ENCODE measurements at regions not wholly inside any gene's neighbourhood (a gene's known extent, or its start where the extent isn't known, plus 50 kb on each side); places are given as distances from the start of the nearest gene placed in this dataset.

DNA sequence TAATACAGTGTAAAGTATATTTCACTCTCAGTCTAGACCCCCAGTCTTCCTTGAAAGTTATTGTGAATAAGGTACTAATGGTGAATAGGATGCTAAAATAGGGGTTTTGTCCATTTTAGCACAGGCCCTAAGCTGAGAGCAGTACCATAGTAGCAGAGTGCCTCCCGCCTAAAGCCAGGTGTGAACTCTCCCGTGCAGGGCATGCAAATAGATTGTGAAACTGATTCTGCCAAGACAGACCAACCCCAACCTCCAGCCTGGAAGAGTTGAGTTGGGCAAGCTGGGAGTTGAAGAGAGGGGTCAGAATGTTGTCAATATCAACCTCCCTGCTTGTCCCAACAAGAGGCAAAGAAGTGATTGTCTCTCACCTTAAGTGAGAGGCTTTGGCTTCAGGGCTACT is 97.4 kb upstream of the CYRIA start:
- no peak overlapping the region for H3K4me3 ChIP-seq (ENCODE audit: low read depth, low read length)
- ChIA-PET POLR2A (no interaction called here), CTCF (interaction anchor here (1.0 kb wide), 1 partner anchor 238 kb away, joined by 3 read pairs; no protein-coding TSS in a partner anchor)
- no peak for TF ChIP-seq REPIN1 (tag by site-specific recombination; IDR thresholded peaks at IDR 0.05; ENCODE audit: low read depth)
- TF ChIP-seq, protein P1, sequence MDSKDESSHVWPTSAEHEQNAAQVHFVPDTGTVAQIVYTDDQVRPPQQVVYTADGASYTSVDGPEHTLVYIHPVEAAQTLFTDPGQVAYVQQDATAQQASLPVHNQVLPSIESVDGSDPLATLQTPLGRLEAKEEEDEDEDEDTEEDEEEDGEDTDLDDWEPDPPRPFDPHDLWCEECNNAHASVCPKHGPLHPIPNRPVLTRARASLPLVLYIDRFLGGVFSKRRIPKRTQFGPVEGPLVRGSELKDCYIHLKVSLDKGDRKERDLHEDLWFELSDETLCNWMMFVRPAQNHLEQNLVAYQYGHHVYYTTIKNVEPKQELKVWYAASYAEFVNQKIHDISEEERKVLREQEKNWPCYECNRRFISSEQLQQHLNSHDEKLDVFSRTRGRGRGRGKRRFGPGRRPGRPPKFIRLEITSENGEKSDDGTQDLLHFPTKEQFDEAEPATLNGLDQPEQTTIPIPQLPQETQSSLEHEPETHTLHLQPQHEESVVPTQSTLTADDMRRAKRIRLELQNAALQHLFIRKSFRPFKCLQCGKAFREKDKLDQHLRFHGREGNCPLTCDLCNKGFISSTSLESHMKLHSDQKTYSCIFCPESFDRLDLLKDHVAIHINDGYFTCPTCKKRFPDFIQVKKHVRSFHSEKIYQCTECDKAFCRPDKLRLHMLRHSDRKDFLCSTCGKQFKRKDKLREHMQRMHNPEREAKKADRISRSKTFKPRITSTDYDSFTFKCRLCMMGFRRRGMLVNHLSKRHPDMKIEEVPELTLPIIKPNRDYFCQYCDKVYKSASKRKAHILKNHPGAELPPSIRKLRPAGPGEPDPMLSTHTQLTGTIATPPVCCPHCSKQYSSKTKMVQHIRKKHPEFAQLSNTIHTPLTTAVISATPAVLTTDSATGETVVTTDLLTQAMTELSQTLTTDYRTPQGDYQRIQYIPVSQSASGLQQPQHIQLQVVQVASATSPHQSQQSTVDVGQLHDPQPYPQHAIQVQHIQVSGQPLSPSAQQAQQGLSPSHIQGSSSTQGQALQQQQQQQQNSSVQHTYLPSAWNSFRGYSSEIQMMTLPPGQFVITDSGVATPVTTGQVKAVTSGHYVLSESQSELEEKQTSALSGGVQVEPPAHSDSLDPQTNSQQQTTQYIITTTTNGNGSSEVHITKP (tag by site-specific recombination; IDR thresholded peaks at IDR 0.05), result no peak
- no peak for TF ChIP-seq ZNF416 (tag by site-specific recombination; IDR thresholded peaks at IDR 0.05)
- TF ChIP-seq, protein P2, sequence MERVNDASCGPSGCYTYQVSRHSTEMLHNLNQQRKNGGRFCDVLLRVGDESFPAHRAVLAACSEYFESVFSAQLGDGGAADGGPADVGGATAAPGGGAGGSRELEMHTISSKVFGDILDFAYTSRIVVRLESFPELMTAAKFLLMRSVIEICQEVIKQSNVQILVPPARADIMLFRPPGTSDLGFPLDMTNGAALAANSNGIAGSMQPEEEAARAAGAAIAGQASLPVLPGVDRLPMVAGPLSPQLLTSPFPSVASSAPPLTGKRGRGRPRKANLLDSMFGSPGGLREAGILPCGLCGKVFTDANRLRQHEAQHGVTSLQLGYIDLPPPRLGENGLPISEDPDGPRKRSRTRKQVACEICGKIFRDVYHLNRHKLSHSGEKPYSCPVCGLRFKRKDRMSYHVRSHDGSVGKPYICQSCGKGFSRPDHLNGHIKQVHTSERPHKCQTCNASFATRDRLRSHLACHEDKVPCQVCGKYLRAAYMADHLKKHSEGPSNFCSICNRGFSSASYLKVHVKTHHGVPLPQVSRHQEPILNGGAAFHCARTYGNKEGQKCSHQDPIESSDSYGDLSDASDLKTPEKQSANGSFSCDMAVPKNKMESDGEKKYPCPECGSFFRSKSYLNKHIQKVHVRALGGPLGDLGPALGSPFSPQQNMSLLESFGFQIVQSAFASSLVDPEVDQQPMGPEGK (tag by site-specific recombination; IDR thresholded peaks at IDR 0.05), result no peak
- no peak for TF ChIP-seq ZNF791 (tag by site-specific recombination; IDR thresholded peaks at IDR 0.05)
- TF ChIP-seq, protein P3, sequence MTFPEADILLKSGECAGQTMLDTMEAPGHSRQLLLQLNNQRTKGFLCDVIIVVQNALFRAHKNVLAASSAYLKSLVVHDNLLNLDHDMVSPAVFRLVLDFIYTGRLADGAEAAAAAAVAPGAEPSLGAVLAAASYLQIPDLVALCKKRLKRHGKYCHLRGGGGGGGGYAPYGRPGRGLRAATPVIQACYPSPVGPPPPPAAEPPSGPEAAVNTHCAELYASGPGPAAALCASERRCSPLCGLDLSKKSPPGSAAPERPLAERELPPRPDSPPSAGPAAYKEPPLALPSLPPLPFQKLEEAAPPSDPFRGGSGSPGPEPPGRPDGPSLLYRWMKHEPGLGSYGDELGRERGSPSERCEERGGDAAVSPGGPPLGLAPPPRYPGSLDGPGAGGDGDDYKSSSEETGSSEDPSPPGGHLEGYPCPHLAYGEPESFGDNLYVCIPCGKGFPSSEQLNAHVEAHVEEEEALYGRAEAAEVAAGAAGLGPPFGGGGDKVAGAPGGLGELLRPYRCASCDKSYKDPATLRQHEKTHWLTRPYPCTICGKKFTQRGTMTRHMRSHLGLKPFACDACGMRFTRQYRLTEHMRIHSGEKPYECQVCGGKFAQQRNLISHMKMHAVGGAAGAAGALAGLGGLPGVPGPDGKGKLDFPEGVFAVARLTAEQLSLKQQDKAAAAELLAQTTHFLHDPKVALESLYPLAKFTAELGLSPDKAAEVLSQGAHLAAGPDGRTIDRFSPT (tag by site-specific recombination; IDR thresholded peaks at IDR 0.05), result no peak
- TF ChIP-seq, protein P4, sequence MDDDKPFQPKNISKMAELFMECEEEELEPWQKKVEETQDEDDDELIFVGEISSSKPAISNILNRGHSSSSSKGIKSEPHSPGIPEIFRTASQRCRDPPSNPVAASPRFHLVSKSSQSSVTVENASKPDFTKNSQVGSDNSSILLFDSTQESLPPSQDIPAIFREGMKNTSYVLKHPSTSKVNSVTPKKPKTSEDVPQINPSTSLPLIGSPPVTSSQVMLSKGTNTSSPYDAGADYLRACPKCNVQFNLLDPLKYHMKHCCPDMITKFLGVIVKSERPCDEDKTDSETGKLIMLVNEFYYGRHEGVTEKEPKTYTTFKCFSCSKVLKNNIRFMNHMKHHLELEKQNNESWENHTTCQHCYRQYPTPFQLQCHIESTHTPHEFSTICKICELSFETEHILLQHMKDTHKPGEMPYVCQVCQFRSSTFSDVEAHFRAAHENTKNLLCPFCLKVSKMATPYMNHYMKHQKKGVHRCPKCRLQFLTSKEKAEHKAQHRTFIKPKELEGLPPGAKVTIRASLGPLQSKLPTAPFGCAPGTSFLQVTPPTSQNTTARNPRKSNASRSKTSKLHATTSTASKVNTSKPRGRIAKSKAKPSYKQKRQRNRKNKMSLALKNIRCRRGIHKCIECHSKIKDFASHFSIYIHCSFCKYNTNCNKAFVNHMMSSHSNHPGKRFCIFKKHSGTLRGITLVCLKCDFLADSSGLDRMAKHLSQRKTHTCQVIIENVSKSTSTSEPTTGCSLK (tag by site-specific recombination; IDR thresholded peaks at IDR 0.05), result no peak
- TF ChIP-seq, protein P5, sequence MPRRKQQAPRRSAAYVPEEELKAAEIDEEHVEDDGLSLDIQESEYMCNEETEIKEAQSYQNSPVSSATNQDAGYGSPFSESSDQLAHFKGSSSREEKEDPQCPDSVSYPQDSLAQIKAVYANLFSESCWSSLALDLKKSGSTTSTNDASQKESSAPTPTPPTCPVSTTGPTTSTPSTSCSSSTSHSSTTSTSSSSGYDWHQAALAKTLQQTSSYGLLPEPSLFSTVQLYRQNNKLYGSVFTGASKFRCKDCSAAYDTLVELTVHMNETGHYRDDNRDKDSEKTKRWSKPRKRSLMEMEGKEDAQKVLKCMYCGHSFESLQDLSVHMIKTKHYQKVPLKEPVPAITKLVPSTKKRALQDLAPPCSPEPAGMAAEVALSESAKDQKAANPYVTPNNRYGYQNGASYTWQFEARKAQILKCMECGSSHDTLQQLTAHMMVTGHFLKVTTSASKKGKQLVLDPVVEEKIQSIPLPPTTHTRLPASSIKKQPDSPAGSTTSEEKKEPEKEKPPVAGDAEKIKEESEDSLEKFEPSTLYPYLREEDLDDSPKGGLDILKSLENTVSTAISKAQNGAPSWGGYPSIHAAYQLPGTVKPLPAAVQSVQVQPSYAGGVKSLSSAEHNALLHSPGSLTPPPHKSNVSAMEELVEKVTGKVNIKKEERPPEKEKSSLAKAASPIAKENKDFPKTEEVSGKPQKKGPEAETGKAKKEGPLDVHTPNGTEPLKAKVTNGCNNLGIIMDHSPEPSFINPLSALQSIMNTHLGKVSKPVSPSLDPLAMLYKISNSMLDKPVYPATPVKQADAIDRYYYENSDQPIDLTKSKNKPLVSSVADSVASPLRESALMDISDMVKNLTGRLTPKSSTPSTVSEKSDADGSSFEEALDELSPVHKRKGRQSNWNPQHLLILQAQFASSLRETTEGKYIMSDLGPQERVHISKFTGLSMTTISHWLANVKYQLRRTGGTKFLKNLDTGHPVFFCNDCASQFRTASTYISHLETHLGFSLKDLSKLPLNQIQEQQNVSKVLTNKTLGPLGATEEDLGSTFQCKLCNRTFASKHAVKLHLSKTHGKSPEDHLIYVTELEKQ (tag by site-specific recombination; IDR thresholded peaks at IDR 0.05; ENCODE audit: borderline replicate concordance), result no peak
- TF ChIP-seq, protein P6, sequence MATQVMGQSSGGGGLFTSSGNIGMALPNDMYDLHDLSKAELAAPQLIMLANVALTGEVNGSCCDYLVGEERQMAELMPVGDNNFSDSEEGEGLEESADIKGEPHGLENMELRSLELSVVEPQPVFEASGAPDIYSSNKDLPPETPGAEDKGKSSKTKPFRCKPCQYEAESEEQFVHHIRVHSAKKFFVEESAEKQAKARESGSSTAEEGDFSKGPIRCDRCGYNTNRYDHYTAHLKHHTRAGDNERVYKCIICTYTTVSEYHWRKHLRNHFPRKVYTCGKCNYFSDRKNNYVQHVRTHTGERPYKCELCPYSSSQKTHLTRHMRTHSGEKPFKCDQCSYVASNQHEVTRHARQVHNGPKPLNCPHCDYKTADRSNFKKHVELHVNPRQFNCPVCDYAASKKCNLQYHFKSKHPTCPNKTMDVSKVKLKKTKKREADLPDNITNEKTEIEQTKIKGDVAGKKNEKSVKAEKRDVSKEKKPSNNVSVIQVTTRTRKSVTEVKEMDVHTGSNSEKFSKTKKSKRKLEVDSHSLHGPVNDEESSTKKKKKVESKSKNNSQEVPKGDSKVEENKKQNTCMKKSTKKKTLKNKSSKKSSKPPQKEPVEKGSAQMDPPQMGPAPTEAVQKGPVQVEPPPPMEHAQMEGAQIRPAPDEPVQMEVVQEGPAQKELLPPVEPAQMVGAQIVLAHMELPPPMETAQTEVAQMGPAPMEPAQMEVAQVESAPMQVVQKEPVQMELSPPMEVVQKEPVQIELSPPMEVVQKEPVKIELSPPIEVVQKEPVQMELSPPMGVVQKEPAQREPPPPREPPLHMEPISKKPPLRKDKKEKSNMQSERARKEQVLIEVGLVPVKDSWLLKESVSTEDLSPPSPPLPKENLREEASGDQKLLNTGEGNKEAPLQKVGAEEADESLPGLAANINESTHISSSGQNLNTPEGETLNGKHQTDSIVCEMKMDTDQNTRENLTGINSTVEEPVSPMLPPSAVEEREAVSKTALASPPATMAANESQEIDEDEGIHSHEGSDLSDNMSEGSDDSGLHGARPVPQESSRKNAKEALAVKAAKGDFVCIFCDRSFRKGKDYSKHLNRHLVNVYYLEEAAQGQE (tag by site-specific recombination; IDR thresholded peaks at IDR 0.05), result no peak
- no peak for TF ChIP-seq ZNF112 (tag by site-specific recombination; IDR thresholded peaks at IDR 0.05)
- TF ChIP-seq ZNF747 (tag by site-specific recombination; IDR thresholded peaks at IDR 0.05), result no peak
- TF ChIP-seq GLI4 (tag by site-specific recombination; IDR thresholded peaks at IDR 0.05), result no peak
- TF ChIP-seq, protein P7, sequence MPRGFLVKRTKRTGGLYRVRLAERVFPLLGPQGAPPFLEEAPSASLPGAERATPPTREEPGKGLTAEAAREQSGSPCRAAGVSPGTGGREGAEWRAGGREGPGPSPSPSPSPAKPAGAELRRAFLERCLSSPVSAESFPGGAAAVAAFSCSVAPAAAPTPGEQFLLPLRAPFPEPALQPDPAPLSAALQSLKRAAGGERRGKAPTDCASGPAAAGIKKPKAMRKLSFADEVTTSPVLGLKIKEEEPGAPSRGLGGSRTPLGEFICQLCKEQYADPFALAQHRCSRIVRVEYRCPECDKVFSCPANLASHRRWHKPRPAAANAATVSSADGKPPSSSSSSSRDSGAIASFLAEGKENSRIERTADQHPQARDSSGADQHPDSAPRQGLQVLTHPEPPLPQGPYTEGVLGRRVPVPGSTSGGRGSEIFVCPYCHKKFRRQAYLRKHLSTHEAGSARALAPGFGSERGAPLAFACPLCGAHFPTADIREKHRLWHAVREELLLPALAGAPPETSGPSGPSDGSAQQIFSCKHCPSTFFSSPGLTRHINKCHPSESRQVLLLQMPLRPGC (tag by site-specific recombination; IDR thresholded peaks at IDR 0.05), result no peak
- H3K36me3 ChIP-seq (ENCODE audit: control insufficient read depth in 2 of 2, insufficient read depth in 1 of 2, low read length in 2 of 2), result no peaks in the 10 kb centered on the region
- H3K27ac ChIP-seq (ENCODE audit: extremely low read depth, low read depth, low read length), result no peak overlapping the region
- no peaks in the 10 kb centered on the region for H3K9me3 ChIP-seq (ENCODE audit: control insufficient read depth, insufficient read depth, low read depth, low read length)
- H3K4me1 ChIP-seq (ENCODE audit: control insufficient read depth, insufficient read depth, low read length), result no peaks in the 10 kb centered on the region
